ENCODE measurements at regions not wholly inside any gene's neighbourhood (a gene's known extent, or its start where the extent isn't known, plus 50 kb on each side); places are given as distances from the start of the nearest gene placed in this dataset.

DNA sequence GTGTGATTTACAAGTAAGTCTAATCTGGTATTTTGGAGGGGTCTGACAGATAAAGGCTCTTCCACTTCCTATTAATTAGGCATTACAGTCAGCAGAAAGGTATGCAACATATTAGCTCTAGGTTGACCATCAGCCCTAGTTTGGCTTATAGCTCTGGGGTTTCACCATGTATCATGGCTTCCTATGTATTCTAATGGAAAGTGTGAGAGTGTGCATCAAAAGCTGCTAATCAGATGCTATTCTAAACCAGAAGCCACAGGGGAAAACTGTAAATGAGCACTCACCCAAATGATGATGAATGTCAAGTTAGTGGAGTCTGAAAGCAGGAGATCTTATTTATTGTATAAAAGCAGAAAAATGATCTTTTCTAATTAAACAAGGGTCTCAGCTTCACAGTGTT, 149.2 kb upstream of the MITF start:
- no peaks in the 10 kb centered on the region for H4K20me1 ChIP-seq (ENCODE audit: insufficient read depth, low read length)
- H3K36me3 ChIP-seq (ENCODE audit: insufficient read depth, low read length), result no peaks in the 10 kb centered on the region
- H3K9ac ChIP-seq (ENCODE audit: low read depth, low read length), result no peak overlapping the region
- H3K9me3 ChIP-seq (ENCODE audit: insufficient read depth, low read length, severe bottlenecking), result peaks cover 6% of the 10 kb centered on the region
- no peak overlapping the region for H2AFZ ChIP-seq (ENCODE audit: low read depth, low read length)
- H3K27ac ChIP-seq (ENCODE audit: low read length), result no peak overlapping the region
- DNase-seq, result no peak
- ATAC-seq (ENCODE audit: insufficient read depth, low read depth), result no peak
- no peak overlapping the region for H3K4me3 ChIP-seq (ENCODE audit: low read depth in 1 of 2, low read length in 2 of 2)
- no peaks in the 10 kb centered on the region for H3K27me3 ChIP-seq (ENCODE audit: insufficient read depth, low read length, poor library complexity)
- no peaks in the 10 kb centered on the region for H3K4me1 ChIP-seq (ENCODE audit: insufficient read depth, low read length)
- TF ChIP-seq CTCF (IDR thresholded peaks at IDR 0.05; ENCODE audit: borderline replicate concordance, extremely low read depth, low read length, poor library complexity, severe bottlenecking) (no peak), EZH2 (IDR thresholded peaks at IDR 0.05; ENCODE audit: borderline replicate concordance, low read depth, low read length, severe bottlenecking) (no peak)
- no peaks in the 10 kb centered on the region for H3K79me2 ChIP-seq (ENCODE audit: insufficient read depth, low read length)
- H3K4me2 ChIP-seq (ENCODE audit: insufficient read depth, low read length), result no peak overlapping the region

DNA sequence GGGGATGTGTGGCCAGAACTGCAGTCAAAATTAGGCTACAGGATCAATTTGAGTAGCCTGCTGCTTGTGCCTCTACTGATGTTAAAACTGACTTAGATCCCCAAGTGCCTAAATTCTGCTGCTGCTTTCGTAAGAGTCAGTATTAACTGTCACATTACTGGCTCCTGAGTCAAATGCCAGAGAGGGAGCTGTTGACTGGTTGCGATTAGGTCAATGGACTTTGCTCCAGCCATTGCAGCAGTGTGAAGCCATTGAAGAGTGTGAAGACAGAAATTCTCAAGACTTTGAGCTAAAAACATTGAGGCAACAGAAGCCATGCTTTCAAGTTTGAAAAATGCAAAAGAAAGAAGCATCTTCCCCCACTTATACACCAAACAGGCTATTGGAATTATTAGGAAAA, 151.1 kb upstream of the MITF start:
- H3K79me2 ChIP-seq (ENCODE audit: insufficient read depth, low read length), result no peaks in the 10 kb centered on the region
- DNase-seq (no peak), ATAC-seq (ENCODE audit: insufficient read depth, low read depth) (no peak)
- no peaks in the 10 kb centered on the region for H3K36me3 ChIP-seq (ENCODE audit: insufficient read depth, low read length)
- TF ChIP-seq EZH2 (IDR thresholded peaks at IDR 0.05; ENCODE audit: borderline replicate concordance, low read depth, low read length, severe bottlenecking), result no peak
- TF ChIP-seq CTCF (IDR thresholded peaks at IDR 0.05; ENCODE audit: borderline replicate concordance, extremely low read depth, low read length, poor library complexity, severe bottlenecking), result no peak
- H3K9me3 ChIP-seq (ENCODE audit: insufficient read depth, low read length, severe bottlenecking), result peaks cover 6% of the 10 kb centered on the region
- no peak overlapping the region for H2AFZ ChIP-seq (ENCODE audit: low read depth, low read length)
- no peaks in the 10 kb centered on the region for H3K27me3 ChIP-seq (ENCODE audit: insufficient read depth, low read length, poor library complexity)
- H3K4me1 ChIP-seq (ENCODE audit: insufficient read depth, low read length), result no peaks in the 10 kb centered on the region
- no peaks in the 10 kb centered on the region for H4K20me1 ChIP-seq (ENCODE audit: insufficient read depth, low read length)
- no peak overlapping the region for H3K4me2 ChIP-seq (ENCODE audit: insufficient read depth, low read length)
- no peak overlapping the region for H3K9ac ChIP-seq (ENCODE audit: low read depth, low read length)
- no peak overlapping the region for H3K4me3 ChIP-seq (ENCODE audit: low read depth in 1 of 2, low read length in 2 of 2)
- H3K27ac ChIP-seq (ENCODE audit: low read length), result no peak overlapping the region

DNA sequence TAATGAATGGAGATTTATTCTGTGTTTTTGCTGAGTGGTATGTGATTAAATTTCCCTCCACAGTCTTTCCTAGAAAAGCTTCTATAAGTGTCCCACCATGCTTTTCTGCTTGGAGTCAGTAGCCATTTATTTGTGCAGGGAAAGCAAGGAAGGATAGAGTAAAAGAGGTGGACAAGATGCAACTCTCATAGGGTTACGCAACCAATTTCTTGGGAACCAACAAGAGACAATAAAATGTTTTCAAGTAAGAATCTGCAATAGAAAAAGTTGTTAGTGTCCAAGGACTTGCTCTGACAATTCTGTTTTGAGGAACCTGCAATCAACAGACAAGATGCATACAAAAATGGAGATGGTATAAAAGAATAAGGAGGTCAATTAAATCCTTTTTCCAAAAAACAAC, 153.8 kb upstream of the MITF start:
- Histone ChIP-seq H3K36me3 (ENCODE audit: insufficient read depth, low read length) (no peaks in the 10 kb centered on the region), H3K9me3 (ENCODE audit: insufficient read depth, low read length, severe bottlenecking) (peaks cover 6% of the 10 kb centered on the region), H3K9ac (ENCODE audit: low read depth, low read length) (no peak overlapping the region), H3K27ac (ENCODE audit: low read length) (no peak overlapping the region), H3K4me1 (ENCODE audit: insufficient read depth, low read length) (no peaks in the 10 kb centered on the region), H3K4me3 (ENCODE audit: low read depth in 1 of 2, low read length in 2 of 2) (no peak overlapping the region), H4K20me1 (ENCODE audit: insufficient read depth, low read length) (no peaks in the 10 kb centered on the region), H3K4me2 (ENCODE audit: insufficient read depth, low read length) (no peak overlapping the region), H3K27me3 (ENCODE audit: insufficient read depth, low read length, poor library complexity) (no peaks in the 10 kb centered on the region), H2AFZ (ENCODE audit: low read depth, low read length) (no peak overlapping the region), H3K79me2 (ENCODE audit: insufficient read depth, low read length) (no peaks in the 10 kb centered on the region)
- DNase-seq (no peak), ATAC-seq (ENCODE audit: insufficient read depth, low read depth) (no peak)
- TF ChIP-seq CTCF (IDR thresholded peaks at IDR 0.05; ENCODE audit: borderline replicate concordance, extremely low read depth, low read length, poor library complexity, severe bottlenecking), result no peak
- no peak for TF ChIP-seq EZH2 (IDR thresholded peaks at IDR 0.05; ENCODE audit: borderline replicate concordance, low read depth, low read length, severe bottlenecking)

DNA sequence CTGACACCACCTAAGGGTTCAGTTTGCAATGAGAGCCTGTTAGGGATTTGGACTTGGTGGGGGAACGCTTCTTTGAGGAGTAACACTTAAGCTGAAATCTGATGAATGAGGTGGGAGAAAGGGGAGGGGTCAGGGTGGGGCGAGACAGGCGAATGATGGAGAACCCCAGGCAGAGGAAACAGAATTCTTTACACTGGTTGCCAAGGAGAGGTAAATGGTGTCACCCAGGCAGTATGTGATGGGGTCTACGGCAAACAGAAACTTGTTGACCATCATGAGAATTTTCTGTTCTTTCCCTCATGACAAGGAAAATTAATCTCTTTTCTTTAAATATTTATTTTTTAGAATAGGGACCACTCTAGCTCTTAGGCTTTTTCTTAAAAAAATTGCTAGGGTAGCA, 157.2 kb upstream of the MITF start:
- H3K36me3 ChIP-seq (ENCODE audit: insufficient read depth, low read length), result no peaks in the 10 kb centered on the region
- no peak overlapping the region for H3K27ac ChIP-seq (ENCODE audit: low read length)
- H2AFZ ChIP-seq (ENCODE audit: low read depth, low read length), result no peak overlapping the region
- ATAC-seq (ENCODE audit: insufficient read depth, low read depth) (no peak), DNase-seq (no peak)
- TF ChIP-seq EZH2 (IDR thresholded peaks at IDR 0.05; ENCODE audit: borderline replicate concordance, low read depth, low read length, severe bottlenecking), result no peak
- TF ChIP-seq CTCF (IDR thresholded peaks at IDR 0.05; ENCODE audit: borderline replicate concordance, extremely low read depth, low read length, poor library complexity, severe bottlenecking), result no peak
- no peaks in the 10 kb centered on the region for H4K20me1 ChIP-seq (ENCODE audit: insufficient read depth, low read length)
- no peak overlapping the region for H3K4me3 ChIP-seq (ENCODE audit: low read depth in 1 of 2, low read length in 2 of 2)
- H3K9ac ChIP-seq (ENCODE audit: low read depth, low read length), result no peak overlapping the region
- H3K27me3 ChIP-seq (ENCODE audit: insufficient read depth, low read length, poor library complexity), result no peaks in the 10 kb centered on the region
- H3K9me3 ChIP-seq (ENCODE audit: insufficient read depth, low read length, severe bottlenecking), result peaks cover under 1% of the 10 kb centered on the region
- H3K4me1 ChIP-seq (ENCODE audit: insufficient read depth, low read length), result no peaks in the 10 kb centered on the region
- H3K4me2 ChIP-seq (ENCODE audit: insufficient read depth, low read length), result no peak overlapping the region
- no peaks in the 10 kb centered on the region for H3K79me2 ChIP-seq (ENCODE audit: insufficient read depth, low read length)

All from DND-41 (cell line).